WERI-Rb-1 (cell line): ENCODE measurements at regions not wholly inside any gene's neighbourhood (a gene's known extent, or its start where the extent isn't known, plus 50 kb on each side); places are given as distances from the start of the nearest gene placed in this dataset.

ENCODE experiments used
- DNase-seq: peaks from one replicate; pipeline ENCODE4 v3.0.0-alpha.2; 2020
- H3K27ac ChIP-seq: fragments of 250-450 bp; sonication (Bioruptor Pico); 2 replicates; pipeline ENCODE4 v1.5.1; 2020; ENCODE audit warnings: mild to moderate bottlenecking, moderate library complexity
- H3K27me3 ChIP-seq: fragments of 250-450 bp; sonication (Bioruptor Pico); 2 replicates; pipeline ENCODE4 v1.5.1; 2021; ENCODE audit warnings: mild to moderate bottlenecking, low read depth, moderate library complexity; ENCODE audit not compliant: insufficient read depth, severe bottlenecking
- H3K36me3 ChIP-seq: fragments of 250-450 bp; sonication (Bioruptor Pico); 2 replicates; pipeline ENCODE4 v1.5.1; 2020; ENCODE audit warnings: mild to moderate bottlenecking, moderate library complexity
- H3K4me3 ChIP-seq: 2 replicates; pipeline ENCODE4 v1.5.1; 2011; ENCODE audit warnings: low read depth, mild to moderate bottlenecking, control low read depth, low read length
- H3K9me3 ChIP-seq: fragments of 250-450 bp; sonication (Bioruptor Pico); 2 replicates; pipeline ENCODE4 v1.5.1; 2021; ENCODE audit warnings: mild to moderate bottlenecking, moderate library complexity; ENCODE audit not compliant: severe bottlenecking
- TF ChIP-seq, protein P1 (sequence below): IDR thresholded peaks from 2 replicates; pipeline ENCODE4 v1.5.1; 2011; ENCODE audit warnings: low read depth, mild to moderate bottlenecking, control low read depth, inconsistent platforms, low read length

DNA sequence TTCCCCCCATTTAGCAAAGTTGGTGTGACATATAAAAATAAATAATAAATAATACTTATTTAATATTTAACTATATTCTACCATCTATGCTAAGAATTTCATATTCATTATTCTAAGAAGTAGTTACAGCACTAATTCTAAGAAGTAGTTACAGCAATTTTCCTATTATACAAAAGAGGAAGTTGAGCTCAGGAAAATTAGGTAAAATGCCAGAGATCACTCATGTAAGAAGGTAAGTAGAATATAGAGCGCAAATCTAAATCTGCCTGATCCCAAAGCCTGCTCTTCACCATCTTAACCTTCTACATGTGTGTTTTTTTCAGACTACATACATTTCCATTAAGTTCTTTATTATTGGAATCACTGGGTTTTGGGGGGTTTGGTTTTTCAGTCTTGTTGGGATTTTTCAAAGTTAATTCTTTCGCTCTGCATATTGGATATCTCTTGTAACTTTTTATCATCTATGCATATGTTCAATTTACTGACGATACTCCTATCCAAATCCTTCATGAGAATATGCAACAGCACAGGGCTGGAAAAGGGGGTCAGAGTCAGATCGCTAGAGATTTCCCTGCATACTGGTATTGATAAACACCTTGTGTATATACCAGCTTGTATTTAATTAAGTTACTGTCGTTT, 852.1 kb downstream of the MAT2B start:
- Histone ChIP-seq H3K27me3 (no peaks in the 10 kb centered on the region), H3K36me3 (no peaks in the 10 kb centered on the region), H3K4me3 (no peak overlapping the region), H3K27ac (no peak overlapping the region), H3K9me3 (no peaks in the 10 kb centered on the region)
- TF ChIP-seq, protein P1, sequence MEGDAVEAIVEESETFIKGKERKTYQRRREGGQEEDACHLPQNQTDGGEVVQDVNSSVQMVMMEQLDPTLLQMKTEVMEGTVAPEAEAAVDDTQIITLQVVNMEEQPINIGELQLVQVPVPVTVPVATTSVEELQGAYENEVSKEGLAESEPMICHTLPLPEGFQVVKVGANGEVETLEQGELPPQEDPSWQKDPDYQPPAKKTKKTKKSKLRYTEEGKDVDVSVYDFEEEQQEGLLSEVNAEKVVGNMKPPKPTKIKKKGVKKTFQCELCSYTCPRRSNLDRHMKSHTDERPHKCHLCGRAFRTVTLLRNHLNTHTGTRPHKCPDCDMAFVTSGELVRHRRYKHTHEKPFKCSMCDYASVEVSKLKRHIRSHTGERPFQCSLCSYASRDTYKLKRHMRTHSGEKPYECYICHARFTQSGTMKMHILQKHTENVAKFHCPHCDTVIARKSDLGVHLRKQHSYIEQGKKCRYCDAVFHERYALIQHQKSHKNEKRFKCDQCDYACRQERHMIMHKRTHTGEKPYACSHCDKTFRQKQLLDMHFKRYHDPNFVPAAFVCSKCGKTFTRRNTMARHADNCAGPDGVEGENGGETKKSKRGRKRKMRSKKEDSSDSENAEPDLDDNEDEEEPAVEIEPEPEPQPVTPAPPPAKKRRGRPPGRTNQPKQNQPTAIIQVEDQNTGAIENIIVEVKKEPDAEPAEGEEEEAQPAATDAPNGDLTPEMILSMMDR = no peak
- DNase-seq = no peak

DNA sequence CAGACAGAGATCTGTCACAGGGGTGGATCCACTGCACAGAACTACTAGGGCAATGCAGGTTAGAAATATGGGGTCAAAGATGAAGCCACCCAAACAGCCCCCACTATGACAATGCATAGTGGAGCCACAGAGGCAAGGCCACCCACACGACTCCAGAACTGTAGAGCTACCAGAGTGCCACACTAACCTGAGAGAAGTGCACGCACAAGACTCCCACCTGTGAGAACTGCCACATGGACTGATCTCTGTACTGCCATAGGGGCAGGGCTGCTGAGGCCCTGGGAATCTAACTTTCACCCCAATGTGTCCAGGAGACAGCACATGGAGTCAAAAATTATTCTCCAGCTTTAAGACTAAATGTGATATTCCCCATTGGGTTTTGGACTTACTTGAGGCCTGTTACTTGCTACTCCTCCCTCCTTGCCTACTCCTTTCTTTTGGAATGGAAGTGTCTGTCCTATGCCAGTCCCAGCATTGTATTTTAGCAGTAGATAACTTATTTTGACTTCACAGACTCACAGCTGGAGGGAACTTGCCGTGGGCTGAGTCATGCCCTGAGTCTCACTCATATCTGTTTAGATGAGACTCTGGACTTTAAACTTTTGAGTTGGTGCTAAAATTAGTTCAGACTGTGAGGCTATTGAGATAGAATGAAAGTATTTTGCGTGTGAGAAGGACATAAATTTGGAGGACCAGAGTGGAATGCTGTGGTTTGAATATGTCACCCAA, 853.3 kb downstream of the MAT2B start:
- TF ChIP-seq, protein P1 = no peak
- H3K9me3 ChIP-seq = no peaks in the 10 kb centered on the region
- no peaks in the 10 kb centered on the region for H3K36me3 ChIP-seq
- DNase-seq = no peak
- H3K4me3 ChIP-seq = no peak overlapping the region
- H3K27me3 ChIP-seq = no peaks in the 10 kb centered on the region
- no peak overlapping the region for H3K27ac ChIP-seq

DNA sequence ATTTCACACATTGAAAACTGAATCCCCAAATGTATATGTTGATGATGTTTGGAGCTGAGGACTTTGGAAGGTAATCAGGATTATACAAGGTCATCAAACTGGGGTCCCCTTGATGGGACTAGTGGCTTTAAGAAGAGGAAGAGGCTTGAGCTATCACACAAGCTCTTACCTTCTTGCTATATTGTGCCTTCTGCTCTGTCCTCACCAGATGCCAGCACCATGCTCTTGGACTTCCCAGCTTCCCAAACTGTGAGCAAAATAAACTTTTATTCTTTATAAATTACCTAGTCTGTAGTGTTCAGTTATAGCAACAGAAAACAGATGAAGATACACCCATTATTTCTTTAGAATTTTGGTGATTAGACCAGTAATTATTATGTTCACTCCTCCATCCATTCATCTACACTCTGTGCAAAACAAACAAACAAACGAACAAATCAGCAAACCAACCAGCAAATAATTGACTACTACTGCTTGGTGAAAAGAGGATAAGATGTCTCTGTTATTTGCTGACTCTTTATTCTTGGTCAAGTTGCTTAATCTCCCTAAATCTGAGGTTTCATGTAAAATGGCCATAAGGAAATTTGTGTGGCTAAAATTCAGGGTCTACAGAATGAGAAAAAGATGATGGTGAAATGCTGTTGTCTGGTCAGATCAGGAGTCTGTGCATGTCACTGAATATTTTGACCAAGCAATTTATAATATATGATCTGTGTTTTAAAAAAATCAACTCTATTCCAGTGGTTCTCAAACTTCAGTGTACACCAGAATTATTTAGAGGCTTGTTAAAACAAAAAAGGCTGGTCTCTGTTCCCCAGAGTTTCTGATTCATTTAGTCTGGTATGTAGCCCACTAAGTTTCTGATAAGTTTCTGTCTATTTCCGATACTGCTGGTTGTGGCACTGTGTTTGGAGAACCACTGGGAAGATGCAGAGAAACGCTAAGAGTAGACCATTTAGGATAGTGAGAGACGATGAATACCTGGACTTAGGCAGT, 854.1 kb downstream of the MAT2B start:
- Histone ChIP-seq H3K4me3 (no peak overlapping the region), H3K27ac (no peak overlapping the region), H3K27me3 (no peaks in the 10 kb centered on the region), H3K36me3 (no peaks in the 10 kb centered on the region), H3K9me3 (no peaks in the 10 kb centered on the region)
- TF ChIP-seq, protein P1 = no peak
- DNase-seq = no peak

DNA sequence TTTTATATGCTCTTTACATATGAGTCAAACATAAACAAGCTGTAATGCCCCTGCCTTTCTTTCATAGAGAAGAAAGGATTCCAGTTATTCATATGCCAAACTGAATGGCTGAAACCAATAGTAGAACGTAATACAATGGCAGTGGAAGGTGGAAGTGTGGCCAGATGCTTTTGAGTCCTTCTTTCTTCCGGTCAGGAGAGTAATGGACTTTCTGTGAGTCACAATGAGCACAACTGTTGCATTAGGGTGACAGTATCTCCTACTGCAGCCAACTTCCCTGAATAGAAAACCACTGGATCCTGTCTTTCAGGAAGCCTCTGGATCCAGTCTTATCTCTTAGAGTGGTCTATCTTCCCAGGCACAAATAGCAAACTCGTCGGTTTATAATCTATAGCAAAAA, 855.2 kb downstream of the MAT2B start:
- DNase-seq = no peak
- no peak overlapping the region for H3K27ac ChIP-seq
- no peaks in the 10 kb centered on the region for H3K27me3 ChIP-seq
- H3K9me3 ChIP-seq = no peaks in the 10 kb centered on the region
- TF ChIP-seq, protein P1 = no peak
- no peaks in the 10 kb centered on the region for H3K36me3 ChIP-seq
- no peak overlapping the region for H3K4me3 ChIP-seq

DNA sequence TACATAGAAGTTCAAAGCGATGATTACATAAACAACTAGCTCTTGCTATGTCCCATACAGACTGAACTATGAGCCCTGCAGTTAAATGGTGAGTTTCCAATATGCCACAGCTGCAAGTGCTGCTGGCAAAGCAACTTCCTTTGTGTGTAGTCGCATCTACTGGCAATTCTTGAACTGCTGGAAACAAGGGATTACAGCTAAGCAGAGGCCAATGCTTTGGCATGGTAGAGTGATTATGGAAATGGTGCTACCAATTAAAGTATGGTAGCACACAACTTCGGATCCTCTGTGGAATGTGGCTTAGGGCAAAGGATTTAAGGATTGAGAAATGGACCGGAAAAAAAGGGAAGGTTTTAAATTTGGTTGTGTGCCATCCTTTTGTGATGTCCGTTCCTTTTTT, 856.6 kb downstream of the MAT2B start:
- TF ChIP-seq, protein P1 = no peak
- no peaks in the 10 kb centered on the region for H3K36me3 ChIP-seq
- no peak overlapping the region for H3K4me3 ChIP-seq
- no peaks in the 10 kb centered on the region for H3K27me3 ChIP-seq
- no peaks in the 10 kb centered on the region for H3K9me3 ChIP-seq
- no peak for DNase-seq
- no peak overlapping the region for H3K27ac ChIP-seq
